ENCODE measurements at regions not wholly inside any gene's neighbourhood (a gene's known extent, or its start where the extent isn't known, plus 50 kb on each side); places are given as distances from the start of the nearest gene placed in this dataset.

DNA sequence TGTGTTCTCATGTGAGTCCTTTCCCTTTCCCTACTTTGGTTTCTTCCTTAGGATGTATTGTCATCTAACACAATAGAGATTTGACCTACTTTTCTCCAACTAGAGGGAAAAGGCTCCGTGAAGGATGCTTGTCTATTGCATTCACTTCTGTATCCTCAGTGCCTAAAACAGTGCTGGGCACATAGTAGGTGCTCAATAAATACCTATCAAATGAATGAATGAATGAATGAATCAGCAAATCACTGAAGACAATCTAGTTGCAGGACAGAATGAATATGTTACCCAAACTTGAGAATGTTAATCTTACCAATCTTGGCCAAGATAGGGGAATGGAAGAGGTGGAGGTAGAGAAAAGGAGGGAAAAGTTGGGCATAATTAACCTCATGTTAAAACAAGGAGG lies 131.2 kb upstream of the FOXN2 start:
- TF ChIP-seq, protein P1, sequence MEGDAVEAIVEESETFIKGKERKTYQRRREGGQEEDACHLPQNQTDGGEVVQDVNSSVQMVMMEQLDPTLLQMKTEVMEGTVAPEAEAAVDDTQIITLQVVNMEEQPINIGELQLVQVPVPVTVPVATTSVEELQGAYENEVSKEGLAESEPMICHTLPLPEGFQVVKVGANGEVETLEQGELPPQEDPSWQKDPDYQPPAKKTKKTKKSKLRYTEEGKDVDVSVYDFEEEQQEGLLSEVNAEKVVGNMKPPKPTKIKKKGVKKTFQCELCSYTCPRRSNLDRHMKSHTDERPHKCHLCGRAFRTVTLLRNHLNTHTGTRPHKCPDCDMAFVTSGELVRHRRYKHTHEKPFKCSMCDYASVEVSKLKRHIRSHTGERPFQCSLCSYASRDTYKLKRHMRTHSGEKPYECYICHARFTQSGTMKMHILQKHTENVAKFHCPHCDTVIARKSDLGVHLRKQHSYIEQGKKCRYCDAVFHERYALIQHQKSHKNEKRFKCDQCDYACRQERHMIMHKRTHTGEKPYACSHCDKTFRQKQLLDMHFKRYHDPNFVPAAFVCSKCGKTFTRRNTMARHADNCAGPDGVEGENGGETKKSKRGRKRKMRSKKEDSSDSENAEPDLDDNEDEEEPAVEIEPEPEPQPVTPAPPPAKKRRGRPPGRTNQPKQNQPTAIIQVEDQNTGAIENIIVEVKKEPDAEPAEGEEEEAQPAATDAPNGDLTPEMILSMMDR (conservative IDR thresholded peaks at IDR 0.05; ENCODE audit: low read depth, low read length) = no peak
- TF ChIP-seq EZH2 (IDR thresholded peaks at IDR 0.05; ENCODE audit: low read length, unreplicated experiment) = no peak
- no peak for TF ChIP-seq EZH2phosphoT487 (IDR thresholded peaks at IDR 0.05; ENCODE audit: borderline replicate concordance, low read length)

Measured in PC-3 (cell line).